SKM-1 (cell line): ENCODE measurements at regions not wholly inside any gene's neighbourhood (a gene's known extent, or its start where the extent isn't known, plus 50 kb on each side); places are given as distances from the start of the nearest gene placed in this dataset.

Experiments used
- DNase-seq: peaks from one replicate; lab custom pipeline; 2025; ENCODE audit not compliant: unreplicated experiment; lab: John Stamatoyannopoulos, UW

DNA sequence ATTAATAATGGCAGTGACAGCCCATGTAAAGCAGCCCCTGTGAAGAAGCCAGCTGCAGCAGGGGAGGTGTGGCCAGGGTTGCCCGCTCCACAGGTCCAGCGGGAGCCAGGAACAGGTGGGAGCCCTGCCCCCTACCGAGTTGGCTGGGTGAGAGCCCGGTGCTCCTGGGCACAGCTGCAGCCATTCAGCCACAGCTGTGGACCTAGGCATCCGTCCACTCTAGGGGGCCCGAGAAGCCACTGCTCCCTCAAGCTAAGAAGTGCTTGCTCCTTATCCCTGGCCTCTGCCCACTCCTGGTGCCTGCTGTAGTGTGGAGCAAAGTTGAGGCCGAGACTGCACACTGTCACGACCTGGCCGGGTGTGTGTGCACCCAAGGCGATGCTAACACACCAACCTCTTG, 1469.0 kb downstream of the PCDH7 start:
- no peak for DNase-seq

DNA sequence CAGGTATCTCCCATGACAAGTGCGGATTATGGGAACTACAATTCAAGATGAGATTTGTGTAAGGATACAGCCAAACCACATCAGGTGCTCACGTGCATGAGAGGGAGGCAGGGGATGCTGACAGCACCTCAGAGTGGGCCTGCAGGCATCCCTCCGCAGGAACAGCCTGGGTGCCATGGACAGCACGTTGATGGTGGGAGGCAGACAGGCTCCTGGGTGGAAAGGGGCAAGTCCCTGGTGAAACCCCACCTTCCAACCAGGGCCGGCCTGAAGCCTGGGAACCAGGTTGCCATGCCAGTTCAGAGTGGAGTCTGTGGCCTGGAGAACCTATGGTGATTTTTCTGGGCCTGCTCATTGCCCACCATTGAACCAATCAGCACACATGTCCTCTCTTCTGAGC, 1469.6 kb downstream of the PCDH7 start:
- no peak for DNase-seq

DNA sequence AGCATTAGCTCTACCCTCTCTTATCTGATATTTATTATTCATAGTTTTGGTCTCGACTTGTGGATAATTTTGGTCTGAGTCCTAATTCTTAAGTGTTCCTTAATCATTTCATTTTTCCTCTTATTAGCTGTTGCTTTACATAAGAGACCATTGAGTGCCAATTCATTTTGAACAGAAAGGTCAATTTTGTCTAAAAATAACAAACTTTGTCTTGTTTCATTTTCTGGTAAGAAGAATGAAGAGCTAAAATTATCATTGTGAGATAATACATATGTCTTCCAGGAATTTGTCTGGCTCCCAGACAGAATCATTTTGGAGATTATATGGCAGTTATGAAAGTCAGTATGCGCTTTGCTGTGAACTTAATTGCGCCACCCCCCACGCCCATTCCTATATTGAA, 1471.8 kb downstream of the PCDH7 start:
- no peak for DNase-seq

DNA sequence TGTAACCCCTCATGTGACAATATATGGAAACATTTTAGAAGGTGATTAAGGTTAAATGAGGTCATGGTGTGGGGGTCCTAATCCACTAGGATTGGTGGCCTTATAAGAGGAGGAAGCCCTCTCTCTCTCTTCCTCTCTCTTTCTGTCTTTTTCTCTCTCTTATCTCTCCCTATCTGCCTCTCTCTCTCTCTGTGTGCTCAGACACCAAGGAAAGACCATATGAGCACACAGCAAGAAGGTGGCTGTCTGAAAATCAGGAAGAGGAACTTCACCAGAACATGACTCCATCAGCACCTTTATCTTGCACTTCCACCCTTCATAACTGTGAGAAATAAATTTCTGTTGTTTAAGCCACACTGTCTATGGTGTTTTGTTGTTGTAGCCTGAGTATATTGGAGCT, 1472.2 kb downstream of the PCDH7 start:
- DNase-seq = no peak

DNA sequence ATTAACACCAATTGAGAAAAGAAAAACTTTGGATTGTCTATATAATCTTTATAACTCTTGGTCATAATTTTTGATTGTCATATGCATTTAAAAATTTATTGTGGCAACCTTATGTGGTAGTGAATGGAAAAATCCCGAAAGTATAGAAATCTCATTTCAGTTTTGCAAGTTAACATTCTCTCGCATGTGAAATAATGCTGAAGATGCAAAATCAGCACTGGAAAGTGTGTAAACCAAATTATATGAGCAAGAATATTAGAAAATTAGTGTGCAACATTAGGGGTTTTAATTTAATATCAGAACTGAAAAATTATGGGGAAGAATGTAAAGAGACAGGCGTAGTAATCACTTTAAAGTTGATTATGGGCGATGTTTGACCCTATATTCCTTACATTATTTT, 1472.8 kb downstream of the PCDH7 start:
- no peak for DNase-seq

DNA sequence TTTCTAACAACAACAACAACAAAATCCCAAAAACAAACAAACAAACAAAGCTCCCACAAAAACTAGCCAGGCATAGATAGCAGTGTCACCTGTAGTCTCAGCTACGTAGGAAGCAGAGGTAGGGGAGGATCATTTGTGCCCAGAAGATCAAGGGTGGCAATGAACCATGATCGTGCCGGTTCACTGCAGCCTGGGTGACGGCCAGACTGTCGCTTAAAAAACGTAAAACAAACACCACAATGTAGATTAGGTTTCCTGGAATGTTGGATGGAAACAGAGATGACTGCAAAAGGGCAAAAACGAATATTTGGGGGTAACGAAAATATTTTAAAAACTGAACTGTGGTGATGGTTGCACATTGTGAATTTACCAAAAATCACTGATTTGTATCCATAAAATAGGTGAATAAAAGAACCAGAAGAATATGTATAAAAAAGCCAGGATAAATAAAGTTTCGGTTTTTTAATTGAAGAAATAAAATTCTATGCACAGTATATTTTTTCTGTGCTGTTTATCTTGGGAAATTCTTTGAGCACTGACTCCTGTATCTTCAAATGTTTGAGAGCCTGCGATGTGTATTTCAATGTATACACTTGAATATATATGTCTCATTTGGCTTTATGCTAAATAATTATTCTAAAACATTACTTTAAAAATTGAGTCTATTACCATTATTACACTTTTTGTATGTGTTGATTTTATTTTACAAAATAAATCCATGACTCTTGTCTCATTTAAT, 1477.0 kb downstream of the PCDH7 start:
- DNase-seq = no peak

DNA sequence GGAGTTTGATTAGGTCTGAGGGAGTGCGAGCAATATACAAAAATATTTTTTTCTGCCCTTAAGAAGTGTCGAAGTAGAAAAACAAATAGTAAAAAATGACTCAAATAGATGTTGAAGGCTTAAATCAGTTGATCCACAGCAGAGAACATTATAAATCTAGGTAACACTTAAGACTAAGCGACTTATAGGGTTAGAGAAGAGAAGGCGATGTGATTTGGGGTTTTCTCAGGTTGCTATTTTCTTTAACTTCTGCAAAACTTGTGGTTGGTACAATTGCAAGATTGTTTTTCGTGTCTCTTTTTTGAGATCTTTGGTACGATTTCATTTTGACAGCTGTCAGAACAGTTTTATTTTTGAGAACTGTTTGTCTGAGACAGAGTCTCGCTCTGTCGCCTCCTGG, 1479.5 kb downstream of the PCDH7 start:
- no peak for DNase-seq

DNA sequence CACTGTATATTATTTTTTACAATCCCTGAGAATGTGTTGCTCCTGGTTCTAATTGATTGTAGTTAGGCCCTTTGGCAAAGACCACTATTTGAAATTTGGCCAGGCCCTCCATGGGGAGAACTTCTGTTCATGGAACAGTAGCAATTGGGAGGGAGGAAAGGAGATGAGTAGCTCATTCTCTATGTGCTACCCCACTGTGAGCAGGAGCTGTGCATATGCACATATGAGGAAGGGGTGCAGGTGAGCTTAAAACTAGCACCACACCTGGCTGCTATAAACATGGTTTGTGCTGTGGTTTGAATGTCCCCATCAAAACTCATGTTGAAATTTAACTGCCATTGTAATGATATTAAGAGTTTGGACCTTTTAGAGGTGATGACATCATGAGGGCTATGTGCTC, 1483.2 kb downstream of the PCDH7 start:
- no peak for DNase-seq

DNA sequence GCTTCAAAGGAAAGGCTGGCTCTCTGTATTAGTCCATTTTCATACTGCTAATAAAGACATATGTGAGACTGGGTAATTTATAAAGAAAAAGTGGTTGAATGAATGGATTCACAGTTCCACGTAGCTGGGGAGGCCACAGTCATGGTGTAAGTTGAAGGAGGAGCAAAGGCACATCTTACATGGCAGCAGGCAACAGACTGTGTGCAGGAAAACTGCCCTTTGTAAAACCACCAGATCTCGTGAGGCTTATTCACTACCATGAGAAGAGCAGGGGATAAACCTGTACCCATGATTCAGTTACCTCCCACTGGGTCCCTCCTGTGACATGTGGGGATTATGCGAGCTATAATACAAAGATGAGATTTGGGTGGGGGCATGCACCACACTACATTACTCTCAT, 1486.6 kb downstream of the PCDH7 start:
- no peak for DNase-seq

DNA sequence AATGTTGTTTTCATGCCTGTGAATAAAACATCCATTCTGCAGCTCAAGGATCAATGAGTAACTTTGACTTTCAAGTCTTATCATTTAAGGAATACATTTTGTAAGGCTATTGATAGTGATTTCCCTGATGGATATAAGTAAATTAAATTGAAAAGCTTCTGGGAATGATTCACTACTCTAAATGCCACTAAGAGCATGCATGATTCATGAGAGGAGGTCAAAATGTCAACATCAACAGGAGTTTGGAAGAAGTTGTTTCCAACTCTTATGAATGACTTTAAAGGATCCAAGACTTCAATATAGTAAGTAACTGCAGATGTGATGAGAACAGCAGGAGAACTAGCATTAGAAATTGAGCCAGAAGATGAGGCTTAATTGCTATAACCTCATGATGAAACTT, 1487.3 kb downstream of the PCDH7 start:
- no peak for DNase-seq

DNA sequence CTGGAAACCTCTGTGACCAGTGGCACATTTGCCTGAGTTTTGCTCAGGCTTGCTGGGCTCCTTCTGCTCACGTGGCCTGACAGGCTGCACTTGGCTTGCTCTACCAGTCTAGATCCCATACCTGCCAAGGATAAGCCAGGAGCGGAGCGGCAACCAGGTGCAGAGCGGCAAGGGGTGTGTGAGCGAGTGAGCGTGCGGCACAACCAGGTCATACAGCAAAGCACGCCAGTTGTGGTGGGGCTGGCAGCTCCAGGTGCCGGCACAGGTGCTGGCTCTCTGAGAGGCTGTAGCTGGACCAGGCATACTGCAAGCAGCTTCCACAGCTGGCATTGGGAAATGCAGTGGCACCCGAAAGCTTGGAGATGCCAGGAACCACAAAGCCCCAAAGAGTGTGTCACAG, 1495.1 kb downstream of the PCDH7 start:
- no peak for DNase-seq

DNA sequence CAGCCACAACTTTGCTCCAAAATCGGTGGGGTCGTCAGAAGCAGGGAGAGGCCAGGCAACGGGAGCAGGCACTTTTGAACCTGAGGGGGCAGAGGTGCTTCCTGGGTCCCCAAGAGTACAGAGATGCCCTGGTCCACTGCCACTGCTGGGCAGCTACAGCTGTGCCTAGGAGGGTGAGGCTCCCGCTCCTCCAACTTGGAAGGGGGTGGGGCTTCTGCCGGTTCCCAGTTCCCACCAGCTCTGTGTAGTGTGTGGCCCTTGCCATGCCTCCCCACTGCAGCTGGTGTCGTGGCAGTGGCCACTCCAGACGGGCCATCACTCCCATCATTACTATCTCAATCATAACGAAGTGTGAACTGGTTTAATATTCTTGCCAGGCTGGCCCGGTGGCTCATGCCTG, 1496.3 kb downstream of the PCDH7 start:
- DNase-seq = no peak

DNA sequence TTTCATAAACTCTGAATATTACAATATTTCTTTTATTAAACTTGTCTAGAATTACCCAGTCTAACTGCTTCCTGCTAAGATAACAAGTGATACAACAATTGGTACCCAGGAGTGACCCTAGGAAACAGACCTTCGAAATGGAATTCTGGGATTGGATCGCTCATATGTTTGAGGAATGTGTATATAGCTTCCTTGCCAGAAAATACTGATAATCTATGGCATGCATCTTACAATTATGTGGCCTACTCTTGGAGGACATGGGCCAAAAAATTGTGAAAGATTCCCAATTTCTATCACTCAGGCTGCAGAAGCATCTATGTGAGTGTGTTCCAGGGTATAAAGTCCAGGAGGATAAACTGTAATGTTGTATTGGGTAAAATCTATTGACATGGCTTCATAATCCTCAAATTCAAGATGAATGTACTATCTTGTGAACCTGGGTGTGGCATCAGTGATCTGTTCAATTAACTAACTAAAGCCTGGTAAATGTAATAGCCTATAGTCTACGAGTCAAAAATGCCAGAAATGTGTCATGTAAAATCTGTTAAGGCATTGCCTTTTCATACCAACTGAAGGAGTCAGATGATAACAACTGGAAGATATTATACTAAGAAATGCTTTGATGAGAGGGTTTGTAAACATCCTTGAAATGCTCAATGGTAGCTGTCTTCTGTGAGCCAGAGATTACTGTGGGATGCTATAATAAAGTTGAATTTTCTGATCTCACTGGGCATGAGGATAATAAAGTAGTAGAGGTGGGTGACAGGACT, 1499.3 kb downstream of the PCDH7 start:
- DNase-seq = no peak

DNA sequence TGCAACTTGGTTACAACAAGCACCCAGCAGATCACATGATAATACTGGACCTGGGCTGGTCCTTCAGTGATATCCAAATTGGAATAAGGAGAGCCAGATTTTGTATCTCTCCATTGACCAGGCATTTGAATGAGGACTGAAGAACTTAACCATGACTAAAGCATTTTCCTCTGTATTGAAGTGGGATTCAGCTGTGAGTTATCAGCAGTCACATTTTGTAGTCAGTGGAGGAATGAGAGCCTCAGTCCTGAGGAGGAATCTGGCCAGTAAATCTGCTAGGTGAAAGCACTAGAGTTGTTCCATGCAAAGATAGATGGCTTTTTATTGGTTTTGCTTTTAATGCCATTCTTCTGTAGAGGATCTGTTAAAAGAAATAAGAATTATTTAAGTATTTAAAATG, 1506.0 kb downstream of the PCDH7 start:
- DNase-seq = no peak

DNA sequence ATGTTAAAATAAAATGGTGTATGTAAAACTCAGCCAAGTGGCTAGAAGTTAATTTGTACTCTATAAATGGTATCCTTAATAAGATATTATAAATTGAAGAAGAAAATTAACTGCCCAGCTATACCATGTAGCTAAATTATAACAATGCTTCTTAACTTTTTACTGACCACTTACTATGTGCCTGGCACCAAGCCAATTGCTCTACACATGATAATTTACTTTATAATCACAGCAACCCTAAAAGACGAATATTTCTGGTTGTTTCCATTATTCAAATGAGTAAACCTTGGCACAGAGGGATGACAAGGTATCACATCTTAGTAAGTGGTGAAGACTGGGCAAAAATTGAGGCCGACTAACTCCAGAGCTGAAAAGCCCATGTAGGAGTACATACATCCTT, 1506.6 kb downstream of the PCDH7 start:
- no peak for DNase-seq

DNA sequence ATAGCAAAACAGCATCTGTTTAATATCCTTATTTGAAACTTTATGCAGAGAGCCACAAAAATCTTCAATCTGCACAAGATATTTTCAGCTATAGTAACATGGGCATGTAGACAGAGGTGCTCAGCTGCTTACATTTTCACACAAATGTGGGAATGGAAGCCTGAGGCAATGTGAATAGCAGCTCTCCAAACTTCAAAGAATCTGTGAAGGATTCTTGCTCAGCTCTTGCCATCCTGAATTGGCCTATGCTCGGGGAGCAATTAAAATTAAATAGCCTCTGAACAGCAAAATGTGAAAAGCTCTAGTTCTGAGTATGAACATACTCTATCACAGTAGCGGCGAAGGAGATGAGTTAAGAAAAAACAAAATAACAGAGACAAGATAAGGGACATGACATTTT, 1523.8 kb downstream of the PCDH7 start:
- DNase-seq = no peak

DNA sequence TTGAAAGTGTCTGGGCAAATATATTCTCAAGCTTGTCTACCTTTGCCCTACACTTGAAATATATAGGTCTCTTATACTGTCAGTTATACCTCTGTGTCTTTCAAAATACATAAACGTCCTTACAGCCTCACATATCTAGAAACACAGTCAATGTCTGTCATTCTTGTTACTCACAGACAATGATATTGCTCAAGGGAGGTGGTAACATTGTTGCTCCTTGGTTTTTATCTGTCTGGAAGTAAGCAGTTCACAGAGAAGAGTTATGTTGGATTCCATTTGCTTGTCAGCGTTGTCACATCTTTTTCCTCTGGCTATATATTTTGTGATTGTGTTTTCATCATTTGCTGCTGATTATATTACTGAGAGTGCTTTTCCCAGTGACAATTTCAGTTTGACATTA, 1528.9 kb downstream of the PCDH7 start:
- no peak for DNase-seq

DNA sequence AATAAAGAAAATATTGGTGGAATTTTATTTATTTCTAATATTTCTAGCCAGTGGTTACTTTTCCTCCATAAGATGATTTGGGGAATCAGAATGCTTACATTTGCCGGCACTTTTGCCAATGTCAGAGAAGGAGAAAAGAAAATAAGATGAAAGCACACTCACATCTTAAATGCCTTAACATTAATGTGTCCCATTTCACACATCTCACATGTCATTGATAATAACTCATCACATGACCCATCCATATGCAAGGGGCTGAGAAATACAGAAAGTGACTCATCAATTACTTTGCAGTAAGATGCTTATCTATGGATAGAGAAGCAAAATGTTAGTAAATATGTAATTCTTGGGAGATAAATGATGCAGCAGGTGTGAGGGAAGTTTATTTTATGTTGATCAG, 1531.0 kb downstream of the PCDH7 start:
- DNase-seq = no peak

DNA sequence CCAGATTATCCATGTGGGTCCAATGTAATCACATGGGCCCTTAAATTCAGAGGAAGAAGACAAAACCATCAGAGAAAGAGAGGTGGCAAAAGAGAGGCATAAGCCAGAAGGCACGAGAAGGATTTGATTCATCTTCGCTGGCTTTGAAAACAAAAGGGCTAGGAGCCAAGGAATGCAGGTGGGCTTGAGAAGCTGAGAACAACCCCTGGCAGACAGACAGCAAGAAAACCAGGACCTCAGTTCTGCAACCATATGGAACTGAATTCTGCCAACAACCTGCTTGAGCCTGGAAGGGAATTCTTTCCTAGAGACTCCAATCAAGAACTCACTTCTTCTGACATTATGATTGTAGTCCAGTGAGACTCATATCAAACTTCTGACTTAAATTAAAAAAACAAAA, 1531.8 kb downstream of the PCDH7 start:
- DNase-seq = no peak

DNA sequence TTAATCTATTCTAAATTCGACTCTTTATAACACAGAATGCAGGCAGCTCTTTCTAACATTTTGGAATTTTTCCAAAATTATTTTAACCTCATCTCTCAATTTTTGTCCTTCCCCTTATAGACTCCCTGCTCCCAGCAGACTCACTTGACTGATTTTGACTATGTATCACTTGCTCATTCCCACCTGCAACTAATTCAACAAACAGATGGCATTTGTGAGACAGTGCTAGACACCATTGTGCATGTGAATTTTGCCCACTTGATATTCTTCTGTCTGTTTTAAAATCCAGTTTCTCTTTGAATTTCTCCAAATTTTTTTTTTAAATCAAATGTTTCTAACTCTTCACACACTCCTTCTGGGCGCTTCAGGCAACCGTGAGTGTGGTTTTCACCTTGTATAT, 1534.0 kb downstream of the PCDH7 start:
- DNase-seq = no peak

DNA sequence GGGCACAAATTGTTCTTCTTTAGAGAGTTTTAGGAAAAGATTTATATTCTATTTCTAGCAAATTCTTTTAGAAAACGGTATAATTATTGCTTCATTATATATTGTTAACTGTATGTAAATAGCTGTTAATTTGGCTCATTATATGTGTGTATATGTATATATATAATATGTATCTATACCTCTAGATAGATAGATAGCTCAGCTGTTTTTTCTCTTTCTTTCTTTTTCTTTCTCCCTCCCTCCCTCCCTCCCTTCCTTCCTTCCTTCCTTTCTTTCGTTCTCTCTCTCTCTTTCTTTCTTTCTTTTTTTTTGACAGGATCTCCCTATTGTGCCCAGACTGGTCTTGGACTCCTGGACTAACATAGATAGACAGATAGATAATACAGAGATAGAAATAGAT, 1538.8 kb downstream of the PCDH7 start:
- DNase-seq = no peak

DNA sequence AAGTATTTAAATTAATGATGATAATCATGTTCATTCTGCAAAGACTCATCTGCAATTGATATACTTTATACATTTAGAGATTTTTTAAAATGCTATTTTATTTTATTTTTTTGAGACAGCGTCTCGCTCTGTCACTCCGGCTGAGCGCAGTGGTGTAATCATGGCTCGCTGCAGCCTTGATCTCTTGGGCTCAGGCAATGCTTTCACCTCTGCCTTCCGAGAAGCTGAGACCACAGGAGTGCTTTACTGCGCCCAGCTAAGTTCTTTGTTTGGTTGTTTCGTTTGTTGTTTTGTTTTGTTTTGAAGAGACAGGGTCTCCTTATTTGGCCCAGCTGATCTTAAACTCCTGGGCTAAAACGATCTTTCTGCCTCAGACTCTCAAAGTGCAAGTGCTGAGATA, 1541.0 kb downstream of the PCDH7 start:
- no peak for DNase-seq

DNA sequence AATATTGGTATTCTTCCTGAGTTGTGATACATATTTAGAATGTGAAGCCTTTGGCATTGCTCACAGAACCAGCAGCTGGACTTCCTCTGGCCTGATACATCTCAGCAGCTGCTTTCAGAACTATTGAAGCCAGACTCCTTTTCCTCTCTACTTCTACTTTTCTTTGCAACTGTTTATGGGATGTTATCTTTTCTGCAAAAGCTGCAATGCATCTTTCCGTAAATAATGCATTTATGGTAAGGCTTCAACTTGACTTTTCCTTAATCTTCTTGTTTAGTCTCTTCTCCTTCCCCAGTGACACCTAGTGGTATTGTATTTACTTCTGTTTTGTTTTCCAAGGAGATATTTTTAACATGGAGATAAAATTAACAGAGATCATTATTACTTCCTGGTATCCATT, 1548.7 kb downstream of the PCDH7 start:
- no peak for DNase-seq
